GM13976 (cell line): ENCODE measurements at regions not wholly inside any gene's neighbourhood (a gene's known extent, or its start where the extent isn't known, plus 50 kb on each side); places are given as distances from the start of the nearest gene placed in this dataset.
"Not testable (repeated sequence)": the region's sequence is repeated elsewhere in the genome, so short reads cannot be mapped to it uniquely, and the experiment has no call there.

Source experiments
- DNase-seq: peaks from one replicate; pipeline ENCODE4 v3.0.0; 2012; ENCODE audit warnings: low spot score
- CTCF ChIP-seq: IDR thresholded peaks from 2 replicates; pipeline ENCODE4 v1.5.1; 2012; ENCODE audit warnings: borderline replicate concordance, mild to moderate bottlenecking; ENCODE audit not compliant: insufficient read depth; ENCODE audit errors: extremely low read depth, missing control alignments, control extremely low read depth
- in situ Hi-C: fragments of 300-500 bp; cut with MboI; formaldehyde crosslinking; loops from one replicate; pipeline ENCODE4 v1.12.0; 2022; ENCODE audit warnings: low sequenced_read_pairs, mixed read lengths, inconsistent platforms; ENCODE audit not compliant: unreplicated experiment

GRCh38 chr18:51257150-51257549 is 59.7 kb upstream of the MEX3C start:
- DNase-seq: no peak
- TF ChIP-seq CTCF: no peak

GRCh38 chr18:51260118-51260517 is 62.6 kb upstream of the MEX3C start:
- in situ Hi-C loops: no loop called here
- TF ChIP-seq CTCF: no peak

More at GRCh38 chr18:51257150-51257549, 59.7 kb upstream of the MEX3C start:
- in situ Hi-C loops: no loop called here

GRCh38 chr18:51266077-51266476 is 68.6 kb upstream of the MEX3C start:
- DNase-seq, in situ Hi-C loops: not testable (repeated sequence)

More at GRCh38 chr18:51260118-51260517, 62.6 kb upstream of the MEX3C start:
- no peak for DNase-seq

- in situ Hi-C loops: no loop called here
- peak; percentile 16 for DNase-seq
- TF ChIP-seq CTCF: no peak
Observed at GRCh38 chr18:51266773-51267172, 69.3 kb upstream of the MEX3C start.

- no peak for DNase-seq
- in situ Hi-C loops: no loop called here
- TF ChIP-seq CTCF: no peak
Observed at GRCh38 chr18:51273437-51273836, 76.0 kb upstream of the MEX3C start.

- in situ Hi-C loops: no loop called here
- TF ChIP-seq CTCF: no peak
Observed at GRCh38 chr18:51275712-51276476, 78.4 kb upstream of the MEX3C start.

GRCh38 chr18:51278045-51278649 is 80.7 kb upstream of the MEX3C start:
- in situ Hi-C loops: no loop called here
- TF ChIP-seq CTCF: no peak
- DNase-seq: no peak

More at GRCh38 chr18:51275712-51276476, 78.4 kb upstream of the MEX3C start:
- no peak for DNase-seq
